Skeletal muscle tissue (tissue), 3 donors: ENCODE measurements at regions not wholly inside any gene's neighbourhood (a gene's known extent, or its start where the extent isn't known, plus 50 kb on each side); places are given as distances from the start of the nearest gene placed in this dataset.
"Not testable (repeated sequence)": the region's sequence is repeated elsewhere in the genome, so short reads cannot be mapped to it uniquely, and the experiment has no call there.

ENCODE experiments used
- H3K27ac ChIP-seq: one replicate; pipeline ENCODE4 v1.7.0; 2013; ENCODE audit warnings: mild to moderate bottlenecking, low read depth, low read length, inconsistent platforms
- H3K27me3 ChIP-seq, 3 donors: one replicate each; pipeline ENCODE4 v1.7.0; 2013; ENCODE audit warnings: low read length in 3 of 3; ENCODE audit not compliant: control insufficient read depth in 3 of 3, insufficient read depth in 3 of 3
- H3K36me3 ChIP-seq, 3 donors: one replicate each; pipeline ENCODE4 v1.7.0; 2013; ENCODE audit warnings: low read length in 3 of 3; ENCODE audit not compliant: control insufficient read depth in 3 of 3, insufficient read depth in 3 of 3
- H3K4me1 ChIP-seq, 3 donors: one replicate each; pipeline ENCODE4 v1.7.0; 2013; ENCODE audit warnings: low read length in 3 of 3, mild to moderate bottlenecking in 3 of 3; ENCODE audit not compliant: control insufficient read depth in 3 of 3, insufficient read depth in 3 of 3
- H3K4me3 ChIP-seq, 3 donors: one replicate each; pipeline ENCODE4 v1.7.0; 2013; ENCODE audit warnings: low read length in 3 of 3
- H3K9ac ChIP-seq, 3 donors: one replicate each; pipeline ENCODE4 v1.7.0; 2013; ENCODE audit warnings: low read length in 3 of 3, mild to moderate bottlenecking in 3 of 3, moderate library complexity in 2 of 3, low read depth in 1 of 3
- H3K9me3 ChIP-seq, 3 donors: one replicate each; pipeline ENCODE4 v1.7.0; 2013; ENCODE audit warnings: low read length in 3 of 3; ENCODE audit not compliant: control insufficient read depth in 3 of 3
- donor health status: Osteomylitis.

- Histone ChIP-seq H3K4me3 (no peak overlapping the region), H3K9ac (no peak overlapping the region), H3K27me3 (no peaks in the 10 kb centered on the region), H3K4me1 (peaks cover 2 to 9% (median 8%) of the 10 kb centered on the region in 3 donors), H3K27ac (no peak overlapping the region), H3K36me3 (no peaks in the 10 kb centered on the region), H3K9me3 (no peaks in the 10 kb centered on the region)
These were observed 478.7 kb downstream of the DMAC1 start for GRCh38 chr9:7320841-7321240.

- no peak overlapping the region for H3K4me3 ChIP-seq
- H3K27ac ChIP-seq = no peak overlapping the region
- no peak overlapping the region for H3K9ac ChIP-seq
These were observed 479.4 kb downstream of the DMAC1 start for GRCh38 chr9:7320139-7320538.

DNA sequence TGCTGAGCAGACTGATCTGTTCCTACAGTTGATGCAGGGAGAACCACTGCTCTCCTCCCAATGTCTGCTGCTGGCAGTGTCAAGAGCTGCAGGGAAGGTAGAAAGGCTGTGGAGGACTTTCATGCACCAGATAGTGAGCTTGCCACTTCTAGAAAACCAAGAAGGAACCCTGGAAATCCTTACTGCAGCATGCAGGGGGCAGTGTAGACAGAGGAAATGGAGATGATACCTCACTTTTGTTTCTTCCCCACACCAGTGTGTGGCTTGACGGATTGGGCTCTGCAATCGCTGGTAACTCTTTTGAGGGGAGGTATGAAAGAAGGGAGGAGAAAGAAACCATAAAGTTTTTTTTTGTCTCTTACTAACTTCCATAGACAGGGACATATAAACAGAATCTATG is 480.7 kb downstream of the DMAC1 start:
- peaks cover 0 to 4% (median 0%) of the 10 kb centered on the region in 3 donors for H3K9me3 ChIP-seq

More at GRCh38 chr9:7320139-7320538, 479.4 kb downstream of the DMAC1 start:
- Histone ChIP-seq H3K27me3 (no peaks in the 10 kb centered on the region), H3K4me1 (peaks cover 9 to 16% (median 14%) of the 10 kb centered on the region in 3 donors), H3K9me3 (no peaks in the 10 kb centered on the region), H3K36me3 (no peaks in the 10 kb centered on the region)

GRCh38 chr9:7316967-7317366 is 482.6 kb downstream of the DMAC1 start:
- peak overlapping the region; percentile 66 for H3K27ac ChIP-seq
- H3K9ac ChIP-seq = no peak overlapping the region
- no peaks in the 10 kb centered on the region for H3K27me3 ChIP-seq
- no peaks in the 10 kb centered on the region for H3K36me3 ChIP-seq
- H3K4me1 ChIP-seq = peaks cover 12 to 18% (median 16%) of the 10 kb centered on the region in 3 donors
- H3K4me3 ChIP-seq = no peak overlapping the region
- H3K9me3 ChIP-seq = peaks cover 0 to 4% (median 4%) of the 10 kb centered on the region in 3 donors

More for the DNA sequence above, 480.7 kb downstream of the DMAC1 start:
- Histone ChIP-seq H3K36me3 (no peaks in the 10 kb centered on the region), H3K9ac (no peak overlapping the region), H3K27ac (no peak overlapping the region), H3K27me3 (no peaks in the 10 kb centered on the region), H3K4me3 (no peak overlapping the region), H3K4me1 (peaks cover 12 to 18% (median 16%) of the 10 kb centered on the region in 3 donors)

DNA sequence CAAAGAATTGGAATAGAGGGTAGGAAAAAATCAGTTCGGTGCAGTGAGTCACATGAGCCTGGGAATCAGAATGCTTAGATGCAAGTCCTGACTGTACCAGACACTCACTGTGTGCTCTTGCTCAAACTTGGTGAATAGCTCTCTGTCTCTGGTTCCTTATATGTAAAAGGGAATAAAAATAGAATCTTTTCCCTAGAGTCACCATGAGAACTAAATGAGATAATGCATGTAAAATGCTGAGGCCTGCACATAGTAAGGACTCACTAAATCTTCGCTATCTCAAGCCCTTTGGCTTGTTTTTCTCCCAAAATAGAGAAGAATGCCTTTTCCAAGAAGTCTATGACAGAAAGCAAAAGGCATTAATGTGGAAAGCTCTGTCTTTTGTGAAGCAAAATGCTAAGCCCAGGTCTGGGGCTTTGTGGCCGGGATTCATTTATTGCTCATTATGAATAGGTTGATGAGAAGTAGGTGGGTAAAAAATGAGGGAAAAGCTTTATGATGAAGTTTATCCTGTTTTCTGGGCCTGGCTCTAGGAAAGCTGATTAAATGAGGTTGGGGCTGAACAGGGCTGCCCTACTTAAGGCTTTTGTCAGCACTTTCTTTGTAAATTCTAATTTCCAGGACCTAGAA is 483.3 kb downstream of the DMAC1 start:
- H3K36me3 ChIP-seq = no peaks in the 10 kb centered on the region
- no peak overlapping the region for H3K9ac ChIP-seq
- no peaks in the 10 kb centered on the region for H3K27me3 ChIP-seq
- no peak overlapping the region for H3K4me3 ChIP-seq
- H3K4me1 ChIP-seq = peaks cover 12 to 18% (median 16%) of the 10 kb centered on the region in 3 donors
- peak overlapping the region; percentile 66 for H3K27ac ChIP-seq
- H3K9me3 ChIP-seq = peaks cover 0 to 4% (median 4%) of the 10 kb centered on the region in 3 donors

DNA sequence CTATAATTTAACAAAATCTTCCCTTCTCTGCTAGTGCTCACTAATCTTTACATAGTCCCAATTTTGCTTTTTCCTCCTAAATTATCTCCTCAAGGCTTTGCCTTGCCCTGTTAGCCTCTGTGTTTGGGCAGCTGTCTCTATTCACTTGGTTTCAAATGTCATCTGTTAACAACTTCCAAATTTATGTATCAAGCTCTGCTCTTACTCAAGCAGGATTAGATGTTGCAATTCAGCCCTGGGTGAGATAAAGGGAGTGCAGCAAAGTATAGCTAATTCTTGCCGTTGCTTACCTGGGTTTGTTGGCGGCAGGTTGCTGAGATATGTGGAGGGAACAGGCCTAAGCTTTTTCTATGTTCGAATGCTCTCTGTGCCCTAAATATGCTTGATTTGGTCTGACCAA is 483.8 kb downstream of the DMAC1 start:
- Histone ChIP-seq H3K9ac (no peak overlapping the region), H3K36me3 (no peaks in the 10 kb centered on the region), H3K4me3 (no peak overlapping the region), H3K27ac (peak overlapping the region; percentile 14), H3K9me3 (peaks cover 0 to 4% (median 4%) of the 10 kb centered on the region in 3 donors), H3K27me3 (no peaks in the 10 kb centered on the region), H3K4me1 (peaks cover 12 to 18% (median 16%) of the 10 kb centered on the region in 3 donors)

GRCh38 chr9:7315116-7315515 is 484.5 kb downstream of the DMAC1 start:
- Histone ChIP-seq H3K4me1 (peaks cover 12 to 16% (median 16%) of the 10 kb centered on the region in 3 donors), H3K4me3 (no peak overlapping the region), H3K9ac (no peak overlapping the region), H3K36me3 (no peaks in the 10 kb centered on the region), H3K27me3 (no peaks in the 10 kb centered on the region), H3K27ac (no peak overlapping the region), H3K9me3 (peaks cover under 1 to 9% (median 4%) of the 10 kb centered on the region in 3 donors)

DNA sequence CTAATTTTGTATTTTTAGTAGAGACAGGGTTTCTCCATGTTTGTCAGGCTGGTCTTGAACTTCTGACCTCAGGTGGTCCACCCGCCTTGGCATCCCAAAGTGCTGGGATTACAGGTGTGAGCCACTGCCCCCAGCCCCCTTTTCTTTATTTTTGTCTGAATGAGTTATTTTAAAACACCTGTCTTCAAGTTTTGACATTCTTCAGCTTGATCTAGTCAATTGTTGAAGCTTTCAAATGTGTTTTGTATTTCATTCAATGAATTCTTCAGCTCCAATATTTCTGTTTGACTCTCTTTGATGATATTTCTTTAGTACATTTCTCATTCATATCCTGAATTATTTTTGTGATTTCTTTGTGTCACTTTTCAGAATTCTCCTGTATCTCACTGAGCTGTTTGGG is 486.2 kb downstream of the DMAC1 start:
- H3K4me3 ChIP-seq = no peak overlapping the region
- no peak overlapping the region for H3K27ac ChIP-seq
- no peak overlapping the region for H3K9ac ChIP-seq
- H3K4me1 ChIP-seq = peaks cover 12 to 16% (median 14%) of the 10 kb centered on the region in 3 donors
- H3K27me3 ChIP-seq = no peaks in the 10 kb centered on the region
- H3K9me3 ChIP-seq = peaks cover 4 to 9% (median 6%) of the 10 kb centered on the region in 3 donors
- H3K36me3 ChIP-seq = no peaks in the 10 kb centered on the region

- not testable (repeated sequence) for H3K4me3 ChIP-seq, H3K9me3 ChIP-seq, H3K9ac ChIP-seq, H3K27me3 ChIP-seq, H3K27ac ChIP-seq, H3K36me3 ChIP-seq, H3K4me1 ChIP-seq
These were observed 490.5 kb downstream of the DMAC1 start for GRCh38 chr9:7309051-7309450.

GRCh38 chr9:7305677-7306076 is 493.9 kb downstream of the DMAC1 start:
- H3K9me3 ChIP-seq = peaks cover 0 to 6% (median 4%) of the 10 kb centered on the region in 3 donors
- H3K4me3 ChIP-seq = no peak overlapping the region
- H3K9ac ChIP-seq = no peak overlapping the region
- no peak overlapping the region for H3K27ac ChIP-seq
- H3K4me1 ChIP-seq = no peaks in the 10 kb centered on the region
- no peaks in the 10 kb centered on the region for H3K27me3 ChIP-seq
- no peaks in the 10 kb centered on the region for H3K36me3 ChIP-seq
